ENCODE measurements at regions not wholly inside any gene's neighbourhood (a gene's known extent, or its start where the extent isn't known, plus 50 kb on each side); places are given as distances from the start of the nearest gene placed in this dataset.

- Histone ChIP-seq H2BK15ac (ENCODE audit: low read length) (no peak overlapping the region), H3K56ac (replicated peaks; ENCODE audit: insufficient read length, low read depth, low read length) (no peak overlapping the region), H2BK5ac (ENCODE audit: low read depth, low read length) (no peak overlapping the region), H3K9me3 (ENCODE audit: insufficient read depth in 2 of 2, low read depth in 1 of 2, low read length in 1 of 2) (no peaks in the 10 kb centered on the region), H3K18ac (ENCODE audit: extremely low read depth, low read length) (no peak overlapping the region), H3K9ac (replicated peaks in 1 of 4; ENCODE audit: extremely low read depth in 1 of 4, low read depth in 3 of 4, low read length in 3 of 4) (no peak overlapping the region), H3K79me1 (ENCODE audit: low read depth, low read length) (no peaks in the 10 kb centered on the region), H3K23ac (ENCODE audit: insufficient read length) (no peak overlapping the region), H3K4ac (replicated peaks; ENCODE audit: insufficient read length, low read depth, low read length) (no peak overlapping the region), H4K20me1 (replicated peaks in 1 of 2; ENCODE audit: control insufficient read depth in 1 of 2, insufficient read depth in 2 of 2, low read length in 2 of 2) (no peaks in the 10 kb centered on the region), H3K27me3 (replicated peaks in 1 of 4; ENCODE audit: control insufficient read depth in 3 of 4, extremely low read depth in 1 of 4, insufficient read depth in 3 of 4, low read length in 3 of 4) (no peaks in the 10 kb centered on the region), H3K79me2 (ENCODE audit: control insufficient read depth in 1 of 2, insufficient read depth in 2 of 2, low read length in 2 of 2) (no peaks in the 10 kb centered on the region), H2BK20ac (ENCODE audit: low read length) (no peak overlapping the region), H3K14ac (ENCODE audit: insufficient read length) (no peak overlapping the region), H3K23me2 (ENCODE audit: low read depth, low read length) (no peaks in the 10 kb centered on the region), H2BK120ac (replicated peaks; ENCODE audit: low read depth, low read length) (no peak overlapping the region), H4K5ac (ENCODE audit: insufficient read length, low read depth, low read length) (no peak overlapping the region), H3K36me3 (ENCODE audit: control insufficient read depth in 2 of 4, insufficient read depth in 4 of 4, low read length in 3 of 4) (no peaks in the 10 kb centered on the region), H2AFZ (ENCODE audit: low read length) (no peak overlapping the region), H2BK12ac (ENCODE audit: low read depth, low read length) (no peak overlapping the region), H3K4me3 (ENCODE audit: extremely low read depth in 1 of 4, insufficient read depth in 2 of 4, low read depth in 3 of 4, low read length in 4 of 4) (no peak overlapping the region), H4K8ac (ENCODE audit: extremely low read depth, insufficient read depth, low read length) (no peak overlapping the region), H3K27ac (ENCODE audit: low read depth, low read length) (no peak overlapping the region), H2AK5ac (ENCODE audit: low read depth, low read length) (no peak overlapping the region), H4K91ac (replicated peaks; ENCODE audit: insufficient read length, low read length) (no peak overlapping the region), H3K4me1 (replicated peaks in 1 of 4; ENCODE audit: control insufficient read depth in 3 of 4, insufficient read depth in 4 of 4, low read length in 3 of 4) (peaks cover 0 to 5% (median 1%) of the 10 kb centered on the region in 4 experiments; a peak in 3 of 7 replicates), H3K4me2 (ENCODE audit: insufficient read depth in 1 of 2, low read depth in 2 of 2, low read length in 2 of 2) (no peak overlapping the region)
- DNase-seq (ENCODE audit: low read depth in 1 of 2, low spot score in 2 of 2) (no peak), FAIRE-seq (no peak)
- ChIA-PET POLR2A (ENCODE audit: partially characterized antibody) (no interaction called here), CTCF (ENCODE audit: partially characterized antibody) (interaction anchor here (1.0 to 1.3 kb wide), 3 partner anchors 10 to 16 kb away, joined by 3 to 10 read pairs (median 3); no protein-coding TSS in a partner anchor)
- WGBS, 2 experiments (ENCODE audit: extremely low coverage in 1 of 2, insufficient coverage in 1 of 2, insufficient read length in 1 of 2, insufficient replicate concordance in 2 of 2, low coverage in 1 of 2, low lambda C conversion rate in 2 of 2, missing lambda C conversion rate in 1 of 2), result 87% methylated on average over 2 of the region's 2 CpGs; no CpG with 5 or more reads in 1 of the 2 experiments
- TF ChIP-seq SIX5 (IDR thresholded peaks at IDR 0.05; ENCODE audit: low read depth, low read length) (no peak), BRCA1 (IDR thresholded peaks at IDR 0.05; ENCODE audit: low read depth, low read length) (no peak), POU5F1 (IDR thresholded peaks at IDR 0.05; ENCODE audit: low read depth, low read length) (no peak), E2F6 (IDR thresholded peaks at IDR 0.05) (no peak), TBP (IDR thresholded peaks at IDR 0.05; ENCODE audit: low read depth, low read length) (no peak), EGR1 (IDR thresholded peaks at IDR 0.05; ENCODE audit: borderline replicate concordance, low read depth, low read length) (no peak)
Measured at GRCh38 chr5:62127098-62127736, 178.8 kb upstream of the KIF2A start.
